Liver (tissue), 7 donors: ENCODE measurements at regions not wholly inside any gene's neighbourhood (a gene's known extent, or its start where the extent isn't known, plus 50 kb on each side); places are given as distances from the start of the nearest gene placed in this dataset.

Experiments used
- DNase-seq: peaks from one replicate; pipeline ENCODE4 v3.0.0-alpha.2; 2017; ENCODE audit warnings: low spot score
- H3K27ac ChIP-seq, 2 donors: one replicate each; pipeline ENCODE4 v1.7.0; 2013; ENCODE audit warnings: inconsistent platforms in 2 of 2, low read length in 2 of 2, control low read depth in 1 of 2, low read depth in 1 of 2, mild to moderate bottlenecking in 1 of 2
- H3K27me3 ChIP-seq, 4 donors: one replicate each; pipeline versions ENCODE4 v1.6.1 to v1.7.0; 2013; ENCODE audit warnings: low read length in 3 of 4, inconsistent platforms in 1 of 4, mild to moderate bottlenecking in 1 of 4, moderate library complexity in 1 of 4; ENCODE audit not compliant: control insufficient read depth in 4 of 4, insufficient read depth in 4 of 4
- H3K36me3 ChIP-seq, 4 donors: one replicate each; pipeline versions ENCODE4 v1.6.1 to v1.7.0; 2013; ENCODE audit warnings: low read length in 3 of 4, mild to moderate bottlenecking in 3 of 4, low read depth in 1 of 4, moderate library complexity in 1 of 4; ENCODE audit not compliant: control insufficient read depth in 4 of 4, insufficient read depth in 3 of 4
- H3K4me1 ChIP-seq, 4 donors: one replicate each; pipeline versions ENCODE4 v1.6.1 to v1.7.0; 2013; ENCODE audit warnings: low read length in 3 of 4, mild to moderate bottlenecking in 3 of 4, moderate library complexity in 1 of 4; ENCODE audit not compliant: control insufficient read depth in 4 of 4, insufficient read depth in 4 of 4
- H3K4me3 ChIP-seq, 3 donors: one replicate each; pipeline versions ENCODE4 v1.6.1 to v1.7.0; 2013; ENCODE audit warnings: low read length in 3 of 3, control low read depth in 1 of 3, low read depth in 1 of 3, mild to moderate bottlenecking in 1 of 3
- H3K9ac ChIP-seq, 2 donors: one replicate each; pipeline ENCODE4 v1.7.0; 2013; ENCODE audit warnings: low read length in 2 of 2, mild to moderate bottlenecking in 2 of 2, moderate library complexity in 2 of 2, control low read depth in 1 of 2, low read depth in 1 of 2
- H3K9me3 ChIP-seq, 4 donors: one replicate each; pipeline versions ENCODE4 v1.6.1 to v1.7.0; 2013; ENCODE audit warnings: low read length in 3 of 4; ENCODE audit not compliant: control insufficient read depth in 4 of 4
- EGR1 ChIP-seq, 2 donors: IDR thresholded peaks; 2 replicates each; pipeline ENCODE4 v1.6.1; 2016 to 2018; ENCODE audit warnings: antibody characterized with exemption in 2 of 2, low read depth in 2 of 2
- FOXA1 ChIP-seq: IDR thresholded peaks from 2 replicates; pipeline ENCODE4 v1.6.1; 2016; ENCODE audit warnings: antibody characterized with exemption
- FOXA2 ChIP-seq: IDR thresholded peaks from 2 replicates; pipeline ENCODE4 v1.6.1; 2016; ENCODE audit warnings: antibody characterized with exemption
- GABPA ChIP-seq, 2 donors: IDR thresholded peaks in 1 of 2; conservative IDR thresholded peaks in 1 of 2; 2 replicates each; pipeline ENCODE4 v1.6.1; 2016; ENCODE audit warnings: antibody characterized with exemption in 2 of 2, mild to moderate bottlenecking in 1 of 2, moderate library complexity in 1 of 2
- HNF4A ChIP-seq, 2 donors: conservative IDR thresholded peaks; 2 replicates each; pipeline ENCODE4 v1.6.1; 2016; ENCODE audit warnings: antibody characterized with exemption in 2 of 2, mild to moderate bottlenecking in 2 of 2
- HNF4G ChIP-seq: IDR thresholded peaks from 2 replicates; pipeline ENCODE4 v1.6.1; 2016; ENCODE audit warnings: antibody characterized with exemption
- JUND ChIP-seq, 2 donors: IDR thresholded peaks; 2 replicates each; pipeline ENCODE4 v1.6.1; 2016; ENCODE audit warnings: antibody characterized with exemption in 2 of 2
- NR2F2 ChIP-seq: IDR thresholded peaks from 2 replicates; pipeline ENCODE4 v1.6.1; 2016; ENCODE audit warnings: antibody characterized with exemption
- RAD21 ChIP-seq, 2 donors: IDR thresholded peaks; 2 replicates each; pipeline ENCODE4 v1.6.1; 2016; ENCODE audit warnings: antibody characterized with exemption in 2 of 2, mild to moderate bottlenecking in 2 of 2
- RXRA ChIP-seq, 2 donors: IDR thresholded peaks; 2 replicates each; pipeline ENCODE4 v1.6.1; 2017 to 2018; ENCODE audit warnings: antibody characterized with exemption in 2 of 2, mild to moderate bottlenecking in 1 of 2
- SP1 ChIP-seq: IDR thresholded peaks from 2 replicates; pipeline ENCODE4 v1.6.1; 2018; ENCODE audit warnings: antibody characterized with exemption, mild to moderate bottlenecking
- TAF1 ChIP-seq: conservative IDR thresholded peaks from 2 replicates; pipeline ENCODE4 v1.6.1; 2016; ENCODE audit warnings: antibody characterized with exemption, mild to moderate bottlenecking
- YY1 ChIP-seq: IDR thresholded peaks from 2 replicates; pipeline ENCODE4 v1.6.1; 2016; ENCODE audit warnings: antibody characterized with exemption, mild to moderate bottlenecking
- WGBS: extraction: QIAGEN DNeasy Blood & Tissue Kit; methylation state at CpG from one replicate; pipeline ENCODE4 v1.1.7; 2013; 5-methylcytosine and 5-hydroxymethylcytosine counted together
- TF ChIP-seq, protein P1 (sequence below): IDR thresholded peaks from 2 replicates; pipeline ENCODE4 v1.6.1; 2016; ENCODE audit warnings: antibody characterized with exemption
- TF ChIP-seq, protein P2 (sequence below): IDR thresholded peaks from 2 replicates; pipeline ENCODE4 v1.6.1; 2016; ENCODE audit warnings: antibody characterized with exemption, mild to moderate bottlenecking
- TF ChIP-seq, protein P3 (sequence below): IDR thresholded peaks from 2 replicates; pipeline ENCODE4 v1.6.1; 2016; ENCODE audit warnings: antibody characterized with exemption
- TF ChIP-seq, protein P4 (sequence below): IDR thresholded peaks from 2 replicates; pipeline ENCODE4 v1.6.1; 2016; ENCODE audit warnings: antibody characterized with exemption
- donor health status: healthy.
- donor health status: healthy.
- donor health status: healthy.
- donor health status: healthy.

DNA sequence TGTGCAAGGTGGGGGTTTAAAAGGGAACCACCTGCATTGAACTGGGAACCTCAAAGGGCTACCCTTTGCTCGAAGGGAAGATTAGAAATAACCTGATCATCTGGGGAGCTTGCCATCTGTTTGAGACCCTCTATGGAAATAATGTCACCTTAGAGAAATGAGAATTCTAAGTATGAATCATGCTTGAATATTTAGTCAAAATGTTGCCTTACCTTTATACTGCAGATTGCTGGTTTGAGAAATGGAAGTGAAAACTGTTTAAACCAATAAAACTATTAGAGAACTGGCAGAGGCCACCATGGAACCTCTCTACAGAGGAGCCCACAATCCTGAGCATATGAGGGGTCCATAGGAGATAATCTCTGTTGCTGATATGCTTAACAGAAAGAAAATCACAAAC lies 131.2 kb upstream of the FAM78B start:
- 82% methylated on average over 1 of the region's 1 CpG for WGBS
- no peak overlapping the region for H3K27ac ChIP-seq
- no peaks in the 10 kb centered on the region for H3K27me3 ChIP-seq
- no peaks in the 10 kb centered on the region for H3K36me3 ChIP-seq
- no peak for DNase-seq
- H3K4me3 ChIP-seq = no peak overlapping the region
- no peaks in the 10 kb centered on the region for H3K9me3 ChIP-seq
- no peak for TF ChIP-seq JUND (IDR thresholded peaks at IDR 0.05)
- TF ChIP-seq FOXA2 = no peak
- no peak for TF ChIP-seq HNF4A (conservative IDR thresholded peaks at IDR 0.05)
- TF ChIP-seq EGR1 (IDR thresholded peaks at IDR 0.05; ENCODE audit: low read depth in 2 of 2) = no peak
- no peak for TF ChIP-seq GABPA (IDR thresholded peaks at IDR 0.05 in 1 of 2, conservative IDR thresholded peaks at IDR 0.05 in 1 of 2)
- TF ChIP-seq RAD21 (IDR thresholded peaks at IDR 0.05) = no peak
- TF ChIP-seq RXRA (IDR thresholded peaks at IDR 0.05) = no peak
- TF ChIP-seq NR2F2 = no peak
- TF ChIP-seq FOXA1 = no peak
- TF ChIP-seq TAF1 = no peak
- TF ChIP-seq, protein P1, sequence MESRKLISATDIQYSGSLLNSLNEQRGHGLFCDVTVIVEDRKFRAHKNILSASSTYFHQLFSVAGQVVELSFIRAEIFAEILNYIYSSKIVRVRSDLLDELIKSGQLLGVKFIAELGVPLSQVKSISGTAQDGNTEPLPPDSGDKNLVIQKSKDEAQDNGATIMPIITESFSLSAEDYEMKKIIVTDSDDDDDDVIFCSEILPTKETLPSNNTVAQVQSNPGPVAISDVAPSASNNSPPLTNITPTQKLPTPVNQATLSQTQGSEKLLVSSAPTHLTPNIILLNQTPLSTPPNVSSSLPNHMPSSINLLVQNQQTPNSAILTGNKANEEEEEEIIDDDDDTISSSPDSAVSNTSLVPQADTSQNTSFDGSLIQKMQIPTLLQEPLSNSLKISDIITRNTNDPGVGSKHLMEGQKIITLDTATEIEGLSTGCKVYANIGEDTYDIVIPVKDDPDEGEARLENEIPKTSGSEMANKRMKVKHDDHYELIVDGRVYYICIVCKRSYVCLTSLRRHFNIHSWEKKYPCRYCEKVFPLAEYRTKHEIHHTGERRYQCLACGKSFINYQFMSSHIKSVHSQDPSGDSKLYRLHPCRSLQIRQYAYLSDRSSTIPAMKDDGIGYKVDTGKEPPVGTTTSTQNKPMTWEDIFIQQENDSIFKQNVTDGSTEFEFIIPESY = no peak
- TF ChIP-seq, protein P2, sequence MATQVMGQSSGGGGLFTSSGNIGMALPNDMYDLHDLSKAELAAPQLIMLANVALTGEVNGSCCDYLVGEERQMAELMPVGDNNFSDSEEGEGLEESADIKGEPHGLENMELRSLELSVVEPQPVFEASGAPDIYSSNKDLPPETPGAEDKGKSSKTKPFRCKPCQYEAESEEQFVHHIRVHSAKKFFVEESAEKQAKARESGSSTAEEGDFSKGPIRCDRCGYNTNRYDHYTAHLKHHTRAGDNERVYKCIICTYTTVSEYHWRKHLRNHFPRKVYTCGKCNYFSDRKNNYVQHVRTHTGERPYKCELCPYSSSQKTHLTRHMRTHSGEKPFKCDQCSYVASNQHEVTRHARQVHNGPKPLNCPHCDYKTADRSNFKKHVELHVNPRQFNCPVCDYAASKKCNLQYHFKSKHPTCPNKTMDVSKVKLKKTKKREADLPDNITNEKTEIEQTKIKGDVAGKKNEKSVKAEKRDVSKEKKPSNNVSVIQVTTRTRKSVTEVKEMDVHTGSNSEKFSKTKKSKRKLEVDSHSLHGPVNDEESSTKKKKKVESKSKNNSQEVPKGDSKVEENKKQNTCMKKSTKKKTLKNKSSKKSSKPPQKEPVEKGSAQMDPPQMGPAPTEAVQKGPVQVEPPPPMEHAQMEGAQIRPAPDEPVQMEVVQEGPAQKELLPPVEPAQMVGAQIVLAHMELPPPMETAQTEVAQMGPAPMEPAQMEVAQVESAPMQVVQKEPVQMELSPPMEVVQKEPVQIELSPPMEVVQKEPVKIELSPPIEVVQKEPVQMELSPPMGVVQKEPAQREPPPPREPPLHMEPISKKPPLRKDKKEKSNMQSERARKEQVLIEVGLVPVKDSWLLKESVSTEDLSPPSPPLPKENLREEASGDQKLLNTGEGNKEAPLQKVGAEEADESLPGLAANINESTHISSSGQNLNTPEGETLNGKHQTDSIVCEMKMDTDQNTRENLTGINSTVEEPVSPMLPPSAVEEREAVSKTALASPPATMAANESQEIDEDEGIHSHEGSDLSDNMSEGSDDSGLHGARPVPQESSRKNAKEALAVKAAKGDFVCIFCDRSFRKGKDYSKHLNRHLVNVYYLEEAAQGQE = no peak
- no peak overlapping the region for H3K9ac ChIP-seq
- no peaks in the 10 kb centered on the region for H3K4me1 ChIP-seq

DNA sequence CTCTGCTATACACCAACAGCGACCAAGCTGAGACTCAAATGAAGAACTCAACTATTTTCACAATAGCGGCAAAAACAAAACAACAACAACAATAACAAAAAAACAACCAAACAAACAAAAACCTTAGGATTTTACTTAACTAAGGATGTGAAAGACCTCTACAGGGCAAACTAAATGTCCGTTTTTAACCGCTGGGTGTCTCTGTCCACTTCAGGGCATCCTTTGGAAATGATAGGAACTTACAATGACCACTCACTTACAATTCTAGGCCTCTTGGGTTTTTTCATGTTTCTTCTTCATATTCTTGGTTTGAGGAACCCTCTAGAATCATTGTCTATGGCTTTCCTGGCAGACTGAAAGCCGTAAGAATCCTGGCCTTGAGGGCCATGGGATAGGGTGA lies 134.0 kb upstream of the FAM78B start:
- TF ChIP-seq, protein P1 = no peak
- TF ChIP-seq YY1 (no peak), TAF1 (no peak), SP1 (no peak), RXRA (IDR thresholded peaks at IDR 0.05) (no peak), HNF4G (no peak), EGR1 (IDR thresholded peaks at IDR 0.05; ENCODE audit: low read depth in 2 of 2) (no peak), RAD21 (IDR thresholded peaks at IDR 0.05) (no peak), HNF4A (conservative IDR thresholded peaks at IDR 0.05) (no peak), FOXA2 (no peak), NR2F2 (no peak), FOXA1 (no peak), GABPA (IDR thresholded peaks at IDR 0.05 in 1 of 2, conservative IDR thresholded peaks at IDR 0.05 in 1 of 2) (no peak)
- TF ChIP-seq, protein P3, sequence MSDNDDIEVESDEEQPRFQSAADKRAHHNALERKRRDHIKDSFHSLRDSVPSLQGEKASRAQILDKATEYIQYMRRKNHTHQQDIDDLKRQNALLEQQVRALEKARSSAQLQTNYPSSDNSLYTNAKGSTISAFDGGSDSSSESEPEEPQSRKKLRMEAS = no peak
- TF ChIP-seq, protein P2 = no peak
- TF ChIP-seq, protein P4, sequence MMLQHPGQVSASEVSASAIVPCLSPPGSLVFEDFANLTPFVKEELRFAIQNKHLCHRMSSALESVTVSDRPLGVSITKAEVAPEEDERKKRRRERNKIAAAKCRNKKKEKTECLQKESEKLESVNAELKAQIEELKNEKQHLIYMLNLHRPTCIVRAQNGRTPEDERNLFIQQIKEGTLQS = no peak
- Histone ChIP-seq H3K36me3 (no peaks in the 10 kb centered on the region), H3K4me3 (no peak overlapping the region), H3K4me1 (no peaks in the 10 kb centered on the region), H3K27me3 (no peaks in the 10 kb centered on the region), H3K9ac (no peak overlapping the region), H3K27ac (no peak overlapping the region), H3K9me3 (no peaks in the 10 kb centered on the region)
- WGBS = 83% methylated on average over 5 of the region's 5 CpGs
- DNase-seq = no peak
